ENCODE measurements at regions not wholly inside any gene's neighbourhood (a gene's known extent, or its start where the extent isn't known, plus 50 kb on each side); places are given as distances from the start of the nearest gene placed in this dataset.
A peak's percentile ranks its signal among the peaks of the same experiment; 100 is the strongest.
"Not testable (repeated sequence)": the region's sequence is repeated elsewhere in the genome, so short reads cannot be mapped to it uniquely, and the experiment has no call there.

- Mint-ChIP-seq H3K27ac (no peak overlapping the region), H3K4me3 (no peak overlapping the region), H3K9me3 (no peaks in the 10 kb centered on the region), H3K36me3 (no peaks in the 10 kb centered on the region), H3K4me1 (ENCODE audit: unreplicated experiment) (peaks cover 27% of the 10 kb centered on the region), H3K27me3 (no peaks in the 10 kb centered on the region)
- TF ChIP-seq CTCF (conservative IDR thresholded peaks at IDR 0.05) = peak; percentile 81
- no peak for DNase-seq (ENCODE audit: extremely low spot score, unreplicated experiment)
Measured at GRCh38 chr6:15893556-15894253, 230.9 kb upstream of the DTNBP1 start.

DNA sequence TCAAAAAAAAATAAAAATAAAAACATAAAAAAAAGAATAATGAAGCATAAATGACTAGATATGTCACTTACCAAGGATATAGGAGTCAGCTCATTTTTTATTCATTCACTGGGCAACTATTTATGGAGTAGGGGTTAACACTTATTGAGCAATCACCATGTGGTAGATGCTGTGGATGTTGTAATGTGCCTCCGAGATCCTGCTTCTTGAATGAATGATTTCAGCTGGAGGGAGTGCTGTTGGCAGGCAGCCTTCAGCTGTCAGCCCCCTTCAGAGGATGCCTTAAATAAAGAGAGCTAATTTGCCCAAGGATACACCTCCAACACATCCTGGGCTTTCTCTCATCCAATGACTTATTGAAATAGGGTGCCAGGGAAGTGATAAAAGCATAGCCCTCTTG lies 229.5 kb upstream of the DTNBP1 start:
- TF ChIP-seq CTCF (conservative IDR thresholded peaks at IDR 0.05) = no peak
- H3K36me3 Mint-ChIP-seq = no peaks in the 10 kb centered on the region
- no peak overlapping the region for H3K4me3 Mint-ChIP-seq
- H3K9me3 Mint-ChIP-seq = no peaks in the 10 kb centered on the region
- H3K27ac Mint-ChIP-seq = no peak overlapping the region
- no peaks in the 10 kb centered on the region for H3K27me3 Mint-ChIP-seq
- DNase-seq (ENCODE audit: extremely low spot score, unreplicated experiment) = no peak
- peaks cover 33% of the 10 kb centered on the region for H3K4me1 Mint-ChIP-seq (ENCODE audit: unreplicated experiment)

GRCh38 chr6:15888798-15889772 lies 226.3 kb upstream of the DTNBP1 start:
- no peak for TF ChIP-seq CTCF (conservative IDR thresholded peaks at IDR 0.05)
- DNase-seq (ENCODE audit: extremely low spot score, unreplicated experiment) = no peak
- H3K36me3 Mint-ChIP-seq = no peaks in the 10 kb centered on the region
- H3K9me3 Mint-ChIP-seq = no peaks in the 10 kb centered on the region
- no peaks in the 10 kb centered on the region for H3K27me3 Mint-ChIP-seq
- H3K27ac Mint-ChIP-seq = no peak overlapping the region
- no peak overlapping the region for H3K4me3 Mint-ChIP-seq
- peaks cover 22% of the 10 kb centered on the region for H3K4me1 Mint-ChIP-seq (ENCODE audit: unreplicated experiment)

- Mint-ChIP-seq H3K4me3 (no peak overlapping the region), H3K36me3 (no peaks in the 10 kb centered on the region), H3K27ac (no peak overlapping the region), H3K4me1 (ENCODE audit: unreplicated experiment) (peaks cover 22% of the 10 kb centered on the region), H3K9me3 (no peaks in the 10 kb centered on the region), H3K27me3 (no peaks in the 10 kb centered on the region)
- TF ChIP-seq CTCF (conservative IDR thresholded peaks at IDR 0.05) = no peak
- no peak for DNase-seq (ENCODE audit: extremely low spot score, unreplicated experiment)
Measured at GRCh38 chr6:15887491-15888461, 224.9 kb upstream of the DTNBP1 start.

- H3K27me3 Mint-ChIP-seq = no peaks in the 10 kb centered on the region
- H3K4me1 Mint-ChIP-seq (ENCODE audit: unreplicated experiment) = peaks cover 31% of the 10 kb centered on the region
- no peak overlapping the region for H3K27ac Mint-ChIP-seq
- TF ChIP-seq CTCF (conservative IDR thresholded peaks at IDR 0.05) = no peak
- DNase-seq (ENCODE audit: extremely low spot score, unreplicated experiment) = no peak
- no peaks in the 10 kb centered on the region for H3K36me3 Mint-ChIP-seq
- H3K9me3 Mint-ChIP-seq = no peaks in the 10 kb centered on the region
- no peak overlapping the region for H3K4me3 Mint-ChIP-seq
Measured at GRCh38 chr6:15885624-15886023, 222.8 kb upstream of the DTNBP1 start.

GRCh38 chr6:15883593-15883992 lies 220.8 kb upstream of the DTNBP1 start:
- H3K4me1 Mint-ChIP-seq (ENCODE audit: unreplicated experiment) = peaks cover 44% of the 10 kb centered on the region
- not testable (repeated sequence) for H3K4me3 Mint-ChIP-seq; H3K36me3 Mint-ChIP-seq; H3K27ac Mint-ChIP-seq; H3K9me3 Mint-ChIP-seq; H3K27me3 Mint-ChIP-seq; DNase-seq (ENCODE audit: extremely low spot score, unreplicated experiment)
